Panc1 (cell line): ENCODE measurements at regions not wholly inside any gene's neighbourhood (a gene's known extent, or its start where the extent isn't known, plus 50 kb on each side); places are given as distances from the start of the nearest gene placed in this dataset.
A peak's percentile ranks its signal among the peaks of the same experiment; 100 is the strongest.

Source experiments
- ATAC-seq: fragments of 200-7000 bp; cut with Tn5 transposase; 2 replicates; pipeline ENCODE4 v1.9.1; 2020; ENCODE audit warnings: mild to moderate bottlenecking, moderate library complexity
- BruUV-seq: library from RNA; stranded (reverse); fragments of 400-500 nt; replicated peaks from 2 replicates; lab custom pipeline; 2021; lab: Mats Ljungman, UMichigan
- CTCF ChIA-PET: fragments of 300-600 bp; sonication (Branson Sonifier 250); formaldehyde crosslinking; loops from one replicate; lab custom pipeline; 2022; ENCODE audit warnings: antibody characterized with exemption; lab: Charles Lee
- POLR2A ChIA-PET: fragments of 300-600 bp; sonication (Branson Sonifier 250); formaldehyde crosslinking; loops from one replicate; lab custom pipeline; 2022; ENCODE audit warnings: antibody characterized with exemption; lab: Charles Lee
- DNase-seq: peaks from one replicate; pipeline ENCODE4 v3.0.0-alpha.2; 2010; ENCODE audit warnings: low read depth, low spot score
- H3K27ac ChIP-seq: 2 replicates; pipeline ENCODE4 v1.5.1; 2011; ENCODE audit warnings: mild to moderate bottlenecking, low read length, inconsistent platforms
- H3K27me3 ChIP-seq: fragments of 200-500 bp; sonication (Bioruptor generic); 2 replicates; pipeline ENCODE4 v1.6.0; 2014; ENCODE audit warnings: low read length, inconsistent platforms; ENCODE audit not compliant: control insufficient read depth, insufficient read depth
- H3K36me3 ChIP-seq: fragments of 200-500 bp; sonication (Bioruptor generic); 2 replicates; pipeline ENCODE4 v1.5.1; 2014; ENCODE audit warnings: inconsistent platforms, mild to moderate bottlenecking, low read length, moderate library complexity; ENCODE audit not compliant: control insufficient read depth, insufficient read depth
- H3K4me1 ChIP-seq: 2 replicates; pipeline ENCODE4 v1.5.1; 2011; ENCODE audit warnings: inconsistent platforms, mild to moderate bottlenecking, low read length, moderate library complexity; ENCODE audit not compliant: control insufficient read depth, insufficient read depth
- H3K4me3 ChIP-seq, 2 experiments: 2 replicates each; pipeline ENCODE4 v1.5.1; 2011 to 2012; ENCODE audit warnings: low read depth in 2 of 2, low read length in 2 of 2, mild to moderate bottlenecking in 2 of 2, inconsistent platforms in 1 of 2, moderate library complexity in 1 of 2
- H3K9me3 ChIP-seq: fragments of 200-500 bp; sonication (Bioruptor generic); 2 replicates; pipeline ENCODE4 v1.5.1; 2014; ENCODE audit warnings: low read depth, mild to moderate bottlenecking, inconsistent platforms, low read length, moderate library complexity; ENCODE audit not compliant: control insufficient read depth, insufficient read depth
- CTCF ChIP-seq: fragments of 450-650 bp; IDR thresholded peaks from 2 replicates; pipeline ENCODE4 v1.5.1; 2017; ENCODE audit warnings: mild to moderate bottlenecking
- REST ChIP-seq, 2 experiments: IDR thresholded peaks; 2 replicates each; pipeline ENCODE4 v1.6.1; 2011 to 2012; ENCODE audit warnings: low read depth in 2 of 2, control low read depth in 1 of 2, low read length in 1 of 2, mild to moderate bottlenecking in 1 of 2, moderate library complexity in 1 of 2; ENCODE audit not compliant: insufficient read depth in 1 of 2
- SIN3A ChIP-seq: IDR thresholded peaks from 2 replicates; pipeline ENCODE4 v1.6.1; 2012; ENCODE audit warnings: low read depth, mild to moderate bottlenecking, low read length, moderate library complexity, borderline replicate concordance; ENCODE audit not compliant: insufficient read depth
- TCF7L2 ChIP-seq: IDR thresholded peaks from 2 replicates; pipeline ENCODE4 v1.6.1; 2011; ENCODE audit warnings: mild to moderate bottlenecking, low read depth, low read length, inconsistent platforms
- in situ Hi-C: cut with HindIII; loops from 2 replicates; pipeline ENCODE4 v1.10.0; 2016; ENCODE audit warnings: low sequenced_read_pairs, low pct_unique_long_range_greater_than_20kb
- intact Hi-C: fragments of 100-400 bp; cut with micrococcal nuclease; formaldehyde crosslinking; loops from one replicate; pipeline ENCODE4 v1.10.0; 2022; ENCODE audit not compliant: unreplicated experiment

- intact Hi-C loops: no loop called here
These were observed 2385.0 kb downstream of the PCDH9 start for GRCh38 chr13:64845110-64845509.

DNA sequence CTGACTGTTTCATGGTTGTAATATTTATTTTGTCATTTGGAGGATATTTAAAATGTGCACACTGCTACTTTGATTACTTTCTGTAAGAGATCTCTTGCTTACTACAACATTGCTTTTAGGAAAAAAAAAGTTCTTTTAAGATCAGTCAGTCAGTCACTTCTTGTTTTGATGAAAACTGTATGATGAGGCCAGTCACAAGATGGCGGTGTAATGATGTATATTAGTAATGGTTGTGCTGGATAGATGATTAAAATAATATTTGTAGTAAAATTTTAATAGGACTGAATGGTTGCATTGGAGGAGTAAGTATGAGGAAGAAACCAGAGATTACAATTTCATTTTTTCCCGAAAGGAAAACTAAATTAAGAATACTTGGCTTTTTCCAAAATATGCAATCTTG is 2411.1 kb downstream of the PCDH9 start:
- no peak for DNase-seq
- in situ Hi-C loops (no loop called here), intact Hi-C loops (no loop called here)
- no peak overlapping the region for H3K4me3 ChIP-seq
- H3K27me3 ChIP-seq: no peaks in the 10 kb centered on the region
- ChIA-PET POLR2A (no interaction called here), CTCF (no interaction called here)
- H3K36me3 ChIP-seq: no peaks in the 10 kb centered on the region
- BruUV-seq: no TSS peak
- ATAC-seq: no peak
- H3K27ac ChIP-seq: no peak overlapping the region
- no peaks in the 10 kb centered on the region for H3K9me3 ChIP-seq
- no peaks in the 10 kb centered on the region for H3K4me1 ChIP-seq
- no peak for TF ChIP-seq SIN3A
- no peak for TF ChIP-seq TCF7L2
- TF ChIP-seq REST (IDR thresholded peaks at IDR 0.05; ENCODE audit: insufficient read depth in 1 of 2, low read depth in 2 of 2, low read length in 1 of 2): no peak
- TF ChIP-seq CTCF: peak; percentile 12; the same call in 1 of the 2 replicates

More at GRCh38 chr13:64845110-64845509, 2385.0 kb downstream of the PCDH9 start:
- no peak overlapping the region for H3K4me3 ChIP-seq
- in situ Hi-C loops: no loop called here
- DNase-seq (no peak), ATAC-seq (no peak)
- ChIA-PET POLR2A (no interaction called here), CTCF (no interaction called here)
- H3K27ac ChIP-seq: no peak overlapping the region
- H3K4me1 ChIP-seq: no peaks in the 10 kb centered on the region
- TF ChIP-seq REST (IDR thresholded peaks at IDR 0.05; ENCODE audit: insufficient read depth in 1 of 2, low read depth in 2 of 2, low read length in 1 of 2) (no peak), CTCF (no peak)
- H3K9me3 ChIP-seq: no peaks in the 10 kb centered on the region
- no peaks in the 10 kb centered on the region for H3K36me3 ChIP-seq
- H3K27me3 ChIP-seq: no peaks in the 10 kb centered on the region
- no TSS peak for BruUV-seq
